ENCODE measurements at regions not wholly inside any gene's neighbourhood (a gene's known extent, or its start where the extent isn't known, plus 50 kb on each side); places are given as distances from the start of the nearest gene placed in this dataset.

DNA sequence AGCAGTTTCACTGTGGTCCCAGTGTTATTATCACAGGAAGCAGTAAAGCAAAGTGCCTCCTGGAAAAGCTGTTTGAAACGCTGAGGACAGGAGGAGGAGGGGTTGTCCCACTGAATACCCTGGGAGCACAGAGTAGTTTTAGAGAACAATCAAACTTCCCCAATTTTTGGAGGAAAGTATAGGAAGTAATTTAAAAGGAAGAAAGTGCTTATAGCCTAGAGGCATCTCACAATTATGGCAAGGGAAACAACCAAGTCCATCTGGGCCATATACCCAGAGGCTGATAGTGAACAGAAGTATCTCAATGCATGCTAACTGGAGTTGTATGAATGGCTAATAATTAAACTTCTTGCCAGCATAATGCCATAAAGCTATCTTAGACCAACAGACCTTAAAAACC lies 137.2 kb upstream of the EPHA6 start:
- Histone ChIP-seq H3K4me3 (ENCODE audit: low read depth, low read length) (no peak overlapping the region), H3K36me3 (no peaks in the 10 kb centered on the region), H3K27me3 (no peaks in the 10 kb centered on the region), H3K9me3 (no peaks in the 10 kb centered on the region), H3K4me1 (peaks cover 9% of the 10 kb centered on the region)
- no peak for DNase-seq
- no peak for TF ChIP-seq CTCF (IDR thresholded peaks at IDR 0.05; ENCODE audit: low read depth, low read length)

DNA sequence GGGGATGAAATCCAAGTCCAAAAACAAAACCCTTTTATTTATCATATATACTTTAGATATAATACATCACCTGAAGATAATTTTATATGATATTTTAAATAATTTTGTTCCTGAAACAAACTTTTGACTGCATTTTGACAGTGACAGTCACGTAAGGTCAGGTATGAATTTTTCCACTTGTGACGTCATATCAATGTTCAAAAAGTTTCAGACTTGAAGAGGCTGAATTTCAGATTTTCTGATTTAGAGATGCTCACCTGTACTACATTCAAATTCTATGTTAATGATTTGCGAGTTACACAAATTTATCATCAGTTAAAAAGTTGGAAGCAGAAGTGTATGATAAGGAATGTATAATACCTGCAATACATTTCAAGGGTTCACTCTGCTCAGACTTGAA lies 136.1 kb upstream of the EPHA6 start:
- no peak for TF ChIP-seq CTCF (IDR thresholded peaks at IDR 0.05; ENCODE audit: low read depth, low read length)
- Histone ChIP-seq H3K27me3 (no peaks in the 10 kb centered on the region), H3K9me3 (no peaks in the 10 kb centered on the region), H3K4me1 (peaks cover 9% of the 10 kb centered on the region), H3K36me3 (no peaks in the 10 kb centered on the region), H3K4me3 (ENCODE audit: low read depth, low read length) (no peak overlapping the region)
- no peak for DNase-seq

GRCh38 chr3:96700322-96701315 lies 113.8 kb upstream of the EPHA6 start:
- DNase-seq, result peak; percentile 21
- Histone ChIP-seq H3K4me3 (ENCODE audit: low read depth, low read length) (no peak overlapping the region), H3K4me1 (no peaks in the 10 kb centered on the region), H3K9me3 (no peaks in the 10 kb centered on the region), H3K36me3 (no peaks in the 10 kb centered on the region), H3K27me3 (no peaks in the 10 kb centered on the region)
- peak; percentile 66 for TF ChIP-seq CTCF (IDR thresholded peaks at IDR 0.05; ENCODE audit: low read depth, low read length)

GRCh38 chr3:96705895-96706294 lies 108.5 kb upstream of the EPHA6 start:
- DNase-seq, result no peak
- Histone ChIP-seq H3K9me3 (no peaks in the 10 kb centered on the region), H3K4me1 (no peaks in the 10 kb centered on the region), H3K27me3 (no peaks in the 10 kb centered on the region), H3K36me3 (no peaks in the 10 kb centered on the region), H3K4me3 (ENCODE audit: low read depth, low read length) (no peak overlapping the region)
- TF ChIP-seq CTCF (IDR thresholded peaks at IDR 0.05; ENCODE audit: low read depth, low read length), result no peak

- H3K4me1 ChIP-seq, result no peaks in the 10 kb centered on the region
- no peaks in the 10 kb centered on the region for H3K9me3 ChIP-seq
- no peaks in the 10 kb centered on the region for H3K36me3 ChIP-seq
- H3K27me3 ChIP-seq, result no peaks in the 10 kb centered on the region
- H3K4me3 ChIP-seq (ENCODE audit: low read depth, low read length), result no peak overlapping the region
- no peak for TF ChIP-seq CTCF (IDR thresholded peaks at IDR 0.05; ENCODE audit: low read depth, low read length)
- no peak for DNase-seq
Observed at GRCh38 chr3:96706509-96706908, 107.9 kb upstream of the EPHA6 start.

- no peak overlapping the region for H3K4me3 ChIP-seq (ENCODE audit: low read depth, low read length)
- H3K36me3 ChIP-seq, result no peaks in the 10 kb centered on the region
- DNase-seq, result no peak
- H3K9me3 ChIP-seq, result no peaks in the 10 kb centered on the region
- no peaks in the 10 kb centered on the region for H3K4me1 ChIP-seq
- TF ChIP-seq CTCF (IDR thresholded peaks at IDR 0.05; ENCODE audit: low read depth, low read length), result no peak
- H3K27me3 ChIP-seq, result no peaks in the 10 kb centered on the region
Observed at GRCh38 chr3:96711816-96712215, 102.6 kb upstream of the EPHA6 start.

Data from BE2C (cell line).